ENCODE measurements at regions not wholly inside any gene's neighbourhood (a gene's known extent, or its start where the extent isn't known, plus 50 kb on each side); places are given as distances from the start of the nearest gene placed in this dataset.

DNA sequence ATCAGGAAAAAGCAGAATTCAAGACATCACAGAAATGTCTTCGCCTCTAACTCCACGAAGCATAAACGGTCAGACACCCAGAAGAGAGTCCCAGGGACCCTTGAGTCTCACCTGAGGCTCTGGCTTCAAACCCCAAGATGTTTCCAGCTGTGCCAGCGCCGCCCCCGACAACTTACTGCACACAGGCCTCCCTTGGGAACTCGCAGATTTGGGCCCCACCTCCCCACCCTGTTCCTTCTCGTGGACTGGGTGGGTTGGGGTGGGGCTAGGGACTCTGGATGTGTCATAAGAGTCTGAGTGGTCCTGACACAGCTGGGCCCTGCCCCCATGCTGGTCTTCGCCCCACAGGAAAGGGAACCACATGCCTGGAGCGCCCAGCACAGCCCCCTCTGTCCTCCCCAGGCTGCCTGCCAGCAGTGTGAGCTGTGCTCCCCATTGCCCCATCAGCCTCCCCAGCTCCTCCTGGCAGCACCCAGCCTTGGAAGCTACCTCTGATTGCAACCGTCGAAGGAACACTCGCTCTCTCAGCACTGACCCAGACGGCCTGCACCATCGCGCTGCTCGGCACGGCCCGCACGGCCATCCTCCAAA lies 147.5 kb downstream of the CRYBB2 start:
- no peak for TF ChIP-seq ZFX (IDR thresholded peaks at IDR 0.05; ENCODE audit: borderline replicate concordance)
- TF ChIP-seq, protein P1, sequence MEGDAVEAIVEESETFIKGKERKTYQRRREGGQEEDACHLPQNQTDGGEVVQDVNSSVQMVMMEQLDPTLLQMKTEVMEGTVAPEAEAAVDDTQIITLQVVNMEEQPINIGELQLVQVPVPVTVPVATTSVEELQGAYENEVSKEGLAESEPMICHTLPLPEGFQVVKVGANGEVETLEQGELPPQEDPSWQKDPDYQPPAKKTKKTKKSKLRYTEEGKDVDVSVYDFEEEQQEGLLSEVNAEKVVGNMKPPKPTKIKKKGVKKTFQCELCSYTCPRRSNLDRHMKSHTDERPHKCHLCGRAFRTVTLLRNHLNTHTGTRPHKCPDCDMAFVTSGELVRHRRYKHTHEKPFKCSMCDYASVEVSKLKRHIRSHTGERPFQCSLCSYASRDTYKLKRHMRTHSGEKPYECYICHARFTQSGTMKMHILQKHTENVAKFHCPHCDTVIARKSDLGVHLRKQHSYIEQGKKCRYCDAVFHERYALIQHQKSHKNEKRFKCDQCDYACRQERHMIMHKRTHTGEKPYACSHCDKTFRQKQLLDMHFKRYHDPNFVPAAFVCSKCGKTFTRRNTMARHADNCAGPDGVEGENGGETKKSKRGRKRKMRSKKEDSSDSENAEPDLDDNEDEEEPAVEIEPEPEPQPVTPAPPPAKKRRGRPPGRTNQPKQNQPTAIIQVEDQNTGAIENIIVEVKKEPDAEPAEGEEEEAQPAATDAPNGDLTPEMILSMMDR (IDR thresholded peaks at IDR 0.05), result no peak
- H3K27ac ChIP-seq, result no peak overlapping the region

DNA sequence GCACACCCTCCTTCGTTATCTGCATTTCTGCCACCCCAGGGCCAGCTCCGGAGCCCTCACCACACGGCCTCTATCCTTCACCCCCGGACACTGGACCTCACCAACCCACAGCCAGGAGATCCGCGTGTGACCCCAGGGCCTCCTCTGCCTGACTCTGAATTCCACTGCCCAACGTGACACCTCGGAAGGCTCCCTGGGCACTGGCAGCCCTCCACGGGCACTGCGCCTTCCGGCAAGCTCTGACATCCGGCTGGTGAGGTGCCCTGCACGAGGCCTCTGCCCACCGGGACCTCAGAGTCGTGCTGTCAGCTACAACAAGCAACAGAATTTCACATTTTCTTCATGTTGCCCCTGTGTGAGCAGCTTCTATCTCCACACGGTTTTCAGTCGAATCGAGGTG lies 148.3 kb downstream of the CRYBB2 start:
- TF ChIP-seq, protein P1 (IDR thresholded peaks at IDR 0.05), result no peak
- no peak for TF ChIP-seq ZFX (IDR thresholded peaks at IDR 0.05; ENCODE audit: borderline replicate concordance)
- no peak overlapping the region for H3K27ac ChIP-seq

DNA sequence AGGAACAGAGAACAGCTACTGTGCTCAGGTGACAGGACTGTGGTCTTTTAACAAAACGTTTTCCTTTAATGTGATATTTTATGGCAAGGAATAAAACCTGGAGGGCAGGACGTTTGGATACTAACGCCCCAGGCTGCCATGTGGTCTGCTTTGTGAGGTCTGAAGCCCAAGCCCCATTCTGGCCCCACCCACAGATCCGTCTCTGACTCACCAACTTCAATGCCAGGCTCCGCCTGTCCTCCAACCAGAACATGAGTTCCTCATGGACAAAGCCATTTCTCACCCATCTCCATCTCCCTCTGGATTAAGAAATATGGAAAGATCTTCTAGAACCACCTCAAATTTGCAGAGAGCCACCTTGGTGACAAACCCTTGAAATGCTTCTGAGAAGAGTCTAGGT lies 148.8 kb downstream of the CRYBB2 start:
- no peak overlapping the region for H3K27ac ChIP-seq
- TF ChIP-seq, protein P1 (IDR thresholded peaks at IDR 0.05), result no peak
- no peak for TF ChIP-seq ZFX (IDR thresholded peaks at IDR 0.05; ENCODE audit: borderline replicate concordance)

DNA sequence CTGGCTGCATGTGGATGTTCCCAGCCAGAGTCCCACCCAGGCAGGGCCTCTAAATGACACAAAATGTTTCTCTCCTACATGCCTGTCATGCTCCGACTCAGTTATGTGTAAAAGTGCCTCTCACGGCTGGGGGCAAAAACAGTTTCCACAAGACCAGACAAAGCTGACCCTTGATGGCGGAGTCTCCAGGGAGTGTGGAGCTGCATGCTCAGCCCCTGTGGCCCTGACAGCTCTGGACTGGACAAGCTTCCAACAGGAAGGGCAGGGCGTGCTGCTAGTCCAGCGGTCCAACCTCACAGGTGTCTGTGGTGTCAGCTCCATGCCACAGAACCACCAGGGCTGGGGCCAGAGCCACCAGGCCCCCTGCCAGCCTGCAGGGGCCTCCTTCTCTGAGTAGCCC lies 149.6 kb downstream of the CRYBB2 start:
- no peak overlapping the region for H3K27ac ChIP-seq
- TF ChIP-seq, protein P1 (IDR thresholded peaks at IDR 0.05), result no peak
- TF ChIP-seq ZFX (IDR thresholded peaks at IDR 0.05; ENCODE audit: borderline replicate concordance), result no peak

DNA sequence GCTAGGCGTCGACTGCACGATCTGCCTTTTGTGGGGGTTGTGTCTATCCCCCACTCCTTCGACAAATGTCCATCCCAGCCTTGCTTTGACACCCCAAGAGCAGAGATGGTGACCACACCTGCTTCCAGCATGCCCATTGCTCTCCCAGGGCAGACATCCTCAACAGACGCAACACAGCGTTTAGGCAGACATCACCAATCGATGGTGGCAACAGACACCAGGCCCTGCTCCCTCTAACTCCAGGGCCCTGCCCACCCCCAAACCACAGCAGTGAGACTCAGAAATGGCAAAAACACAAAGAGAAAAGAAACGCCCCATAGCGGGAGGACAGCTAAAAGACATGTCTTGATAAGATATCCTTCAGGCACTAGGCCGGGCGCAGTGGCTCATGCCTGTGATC lies 150.9 kb downstream of the CRYBB2 start:
- no peak overlapping the region for H3K27ac ChIP-seq
- TF ChIP-seq, protein P1 (IDR thresholded peaks at IDR 0.05), result no peak
- TF ChIP-seq ZFX (IDR thresholded peaks at IDR 0.05; ENCODE audit: borderline replicate concordance), result no peak

DNA sequence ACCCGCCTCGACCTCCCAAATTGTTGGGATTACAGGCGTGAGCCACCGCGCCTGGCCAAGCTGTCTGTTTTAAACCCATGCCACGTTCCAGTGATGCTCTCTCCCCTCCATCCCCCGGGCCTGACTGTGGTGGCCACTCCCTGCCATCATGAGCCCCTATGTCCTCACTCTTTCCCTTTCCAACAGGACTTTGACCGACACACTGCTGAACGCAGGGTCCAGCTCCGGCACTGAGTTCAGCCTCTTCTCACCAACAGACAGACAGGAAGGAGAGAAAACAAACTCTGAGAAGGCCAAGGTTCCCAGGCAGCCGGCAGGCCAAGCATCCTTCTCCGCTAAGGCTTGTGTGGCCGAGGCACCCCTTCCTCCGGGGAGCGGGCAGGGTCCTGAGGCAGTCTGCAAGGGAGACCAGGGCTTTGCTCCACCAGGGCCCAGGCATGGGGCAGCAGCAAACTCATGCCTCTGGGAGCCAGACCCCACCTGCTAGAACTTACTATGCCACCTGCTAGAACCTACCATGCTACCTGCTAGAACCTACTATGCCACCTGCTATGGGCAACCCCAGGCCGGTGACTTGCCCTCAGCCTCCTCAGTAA lies 152.7 kb downstream of the CRYBB2 start:
- H3K27ac ChIP-seq, result no peak overlapping the region
- no peak for TF ChIP-seq ZFX (IDR thresholded peaks at IDR 0.05; ENCODE audit: borderline replicate concordance)
- TF ChIP-seq, protein P1 (IDR thresholded peaks at IDR 0.05), result no peak

DNA sequence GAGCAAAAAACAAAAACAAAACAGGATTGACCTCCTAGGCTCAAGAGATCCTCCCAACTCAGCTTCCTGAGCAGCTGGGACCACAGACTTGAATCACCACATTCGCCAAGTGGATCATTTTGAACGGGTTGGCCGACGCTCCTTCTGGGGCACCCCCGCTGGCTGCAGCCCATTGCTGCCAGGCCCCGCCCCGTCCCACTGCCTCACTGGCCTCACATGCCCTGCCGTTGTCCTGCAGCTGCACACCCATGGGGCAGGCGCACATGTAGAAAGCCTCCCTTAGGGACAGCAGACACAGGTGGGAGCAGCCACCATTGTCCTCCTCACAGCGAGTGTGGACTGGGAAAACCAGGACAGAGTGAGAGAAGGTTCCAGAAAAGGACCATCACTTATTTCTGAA lies 154.5 kb downstream of the CRYBB2 start:
- H3K27ac ChIP-seq, result no peak overlapping the region
- no peak for TF ChIP-seq ZFX (IDR thresholded peaks at IDR 0.05; ENCODE audit: borderline replicate concordance)
- TF ChIP-seq, protein P1 (IDR thresholded peaks at IDR 0.05), result no peak

Data from 22Rv1 (cell line).